ENCODE measurements at regions not wholly inside any gene's neighbourhood (a gene's known extent, or its start where the extent isn't known, plus 50 kb on each side); places are given as distances from the start of the nearest gene placed in this dataset.

GRCh38 chrX:9090766-9091165 is 56.8 kb upstream of the FAM9B start:
- Histone ChIP-seq H4K8ac (ENCODE audit: low read depth in 2 of 2, low read length in 2 of 2) (no peak overlapping the region), H3K56ac (ENCODE audit: extremely low read depth, insufficient read depth, low read length) (no peak overlapping the region), H3K9me3 (ENCODE audit: control insufficient read depth, insufficient read depth, low read length) (peaks cover 2% of the 10 kb centered on the region; the same call in 1 of the 2 replicates), H2BK15ac (ENCODE audit: low read depth, low read length) (no peak overlapping the region), H3K36me3 (ENCODE audit: control insufficient read depth, insufficient read depth, low read length) (no peaks in the 10 kb centered on the region), H2BK120ac (ENCODE audit: low read depth, low read length) (no peak overlapping the region), H3K4me1 (ENCODE audit: control insufficient read depth, insufficient read depth, low read length) (no peaks in the 10 kb centered on the region), H4K91ac (ENCODE audit: insufficient read depth, low read depth, low read length) (no peak overlapping the region), H2BK20ac (ENCODE audit: low read depth, low read length) (no peak overlapping the region), H3K4ac (ENCODE audit: low read depth, low read length) (no peak overlapping the region), H3K27me3 (ENCODE audit: control insufficient read depth, insufficient read depth, low read length) (no peaks in the 10 kb centered on the region), H3K79me1 (ENCODE audit: low read depth in 1 of 2, low read length in 2 of 2) (no peaks in the 10 kb centered on the region), H3K9ac (ENCODE audit: low read depth, low read length) (no peak overlapping the region), H2BK5ac (ENCODE audit: low read depth, low read length, poor library complexity, severe bottlenecking) (no peak overlapping the region), H2AK9ac (replicated peaks; ENCODE audit: low read depth, low read length, poor library complexity) (no peak overlapping the region), H2AK5ac (ENCODE audit: low read depth, low read length) (no peak overlapping the region), H4K20me1 (ENCODE audit: insufficient read depth, low read length) (no peaks in the 10 kb centered on the region), H3K4me3 (ENCODE audit: insufficient read depth, low read depth, low read length) (no peak overlapping the region), H3K23ac (ENCODE audit: low read depth, low read length) (no peak overlapping the region), H4K5ac (ENCODE audit: low read depth, low read length) (no peak overlapping the region), H3K18ac (ENCODE audit: low read depth, low read length) (no peak overlapping the region), H3K9me1 (ENCODE audit: insufficient read depth, low read length) (no peaks in the 10 kb centered on the region), H3K4me2 (ENCODE audit: low read depth, low read length) (no peak overlapping the region), H3K27ac (ENCODE audit: insufficient read depth, low read length) (no peak overlapping the region), H2AFZ (replicated peaks; ENCODE audit: low read length, poor library complexity) (no peak overlapping the region), H3K14ac (replicated peaks; ENCODE audit: low read depth, low read length) (no peak overlapping the region)
- DNase-seq (no peak), ATAC-seq (ENCODE audit: low read depth) (no peak)
- no CpG with 5 or more reads among the region's 1 CpG for WGBS, 2 experiments (ENCODE audit: extremely low coverage in 2 of 2, insufficient read length in 1 of 2)
- ChIA-PET CTCF (no interaction called here), POLR2A (ENCODE audit: unreplicated experiment) (no interaction called here)
- intact Hi-C loops (cut with micrococcal nuclease) (no loop called here), dilution Hi-C loops (cut with HindIII; ENCODE audit: low sequenced_read_pairs, unreplicated experiment) (no loop called here), in situ Hi-C loops (cut with MboI; ENCODE audit: low sequenced_read_pairs) (no loop called here)
- no TSS peak for BruUV-seq (replicated peaks)
- TF ChIP-seq, protein P1, sequence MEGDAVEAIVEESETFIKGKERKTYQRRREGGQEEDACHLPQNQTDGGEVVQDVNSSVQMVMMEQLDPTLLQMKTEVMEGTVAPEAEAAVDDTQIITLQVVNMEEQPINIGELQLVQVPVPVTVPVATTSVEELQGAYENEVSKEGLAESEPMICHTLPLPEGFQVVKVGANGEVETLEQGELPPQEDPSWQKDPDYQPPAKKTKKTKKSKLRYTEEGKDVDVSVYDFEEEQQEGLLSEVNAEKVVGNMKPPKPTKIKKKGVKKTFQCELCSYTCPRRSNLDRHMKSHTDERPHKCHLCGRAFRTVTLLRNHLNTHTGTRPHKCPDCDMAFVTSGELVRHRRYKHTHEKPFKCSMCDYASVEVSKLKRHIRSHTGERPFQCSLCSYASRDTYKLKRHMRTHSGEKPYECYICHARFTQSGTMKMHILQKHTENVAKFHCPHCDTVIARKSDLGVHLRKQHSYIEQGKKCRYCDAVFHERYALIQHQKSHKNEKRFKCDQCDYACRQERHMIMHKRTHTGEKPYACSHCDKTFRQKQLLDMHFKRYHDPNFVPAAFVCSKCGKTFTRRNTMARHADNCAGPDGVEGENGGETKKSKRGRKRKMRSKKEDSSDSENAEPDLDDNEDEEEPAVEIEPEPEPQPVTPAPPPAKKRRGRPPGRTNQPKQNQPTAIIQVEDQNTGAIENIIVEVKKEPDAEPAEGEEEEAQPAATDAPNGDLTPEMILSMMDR (conservative IDR thresholded peaks at IDR 0.05; ENCODE audit: low read depth, low read length): no peak
- no peak for TF ChIP-seq MXI1 (IDR thresholded peaks at IDR 0.05; ENCODE audit: borderline replicate concordance, low read depth, low read length)
- TF ChIP-seq MAFK (IDR thresholded peaks at IDR 0.05; ENCODE audit: low read depth, low read length): no peak
- no peak for TF ChIP-seq FOS (IDR thresholded peaks at IDR 0.05; ENCODE audit: low read depth, low read length)
- no peak for TF ChIP-seq CEBPB (IDR thresholded peaks at IDR 0.05; ENCODE audit: low read depth, low read length)
- no peak for TF ChIP-seq RFX5 (IDR thresholded peaks at IDR 0.05; ENCODE audit: low read depth, low read length)
- TF ChIP-seq NFE2L2 (IDR thresholded peaks at IDR 0.05; ENCODE audit: low read depth, low read length): no peak
- TF ChIP-seq SMC3 (IDR thresholded peaks at IDR 0.05; ENCODE audit: low read depth, low read length): no peak

Measured in IMR-90 (cell line).